PFSK-1 (cell line): ENCODE measurements at regions not wholly inside any gene's neighbourhood (a gene's known extent, or its start where the extent isn't known, plus 50 kb on each side); places are given as distances from the start of the nearest gene placed in this dataset.

ENCODE experiments used
- POLR2AphosphoS5 ChIP-seq: IDR thresholded peaks from 2 replicates; pipeline ENCODE4 v1.6.1; 2012; ENCODE audit warnings: low read depth, mild to moderate bottlenecking, control low read depth, low read length, moderate library complexity
- SIN3A ChIP-seq: IDR thresholded peaks from 2 replicates; pipeline ENCODE4 v1.6.1; 2012; ENCODE audit warnings: mild to moderate bottlenecking, low read length, moderate library complexity, borderline replicate concordance; ENCODE audit not compliant: insufficient read depth
- TAF1 ChIP-seq: IDR thresholded peaks from 2 replicates; pipeline ENCODE4 v1.6.1; 2012; ENCODE audit warnings: low read length, control low read depth, borderline replicate concordance; ENCODE audit not compliant: insufficient read depth

DNA sequence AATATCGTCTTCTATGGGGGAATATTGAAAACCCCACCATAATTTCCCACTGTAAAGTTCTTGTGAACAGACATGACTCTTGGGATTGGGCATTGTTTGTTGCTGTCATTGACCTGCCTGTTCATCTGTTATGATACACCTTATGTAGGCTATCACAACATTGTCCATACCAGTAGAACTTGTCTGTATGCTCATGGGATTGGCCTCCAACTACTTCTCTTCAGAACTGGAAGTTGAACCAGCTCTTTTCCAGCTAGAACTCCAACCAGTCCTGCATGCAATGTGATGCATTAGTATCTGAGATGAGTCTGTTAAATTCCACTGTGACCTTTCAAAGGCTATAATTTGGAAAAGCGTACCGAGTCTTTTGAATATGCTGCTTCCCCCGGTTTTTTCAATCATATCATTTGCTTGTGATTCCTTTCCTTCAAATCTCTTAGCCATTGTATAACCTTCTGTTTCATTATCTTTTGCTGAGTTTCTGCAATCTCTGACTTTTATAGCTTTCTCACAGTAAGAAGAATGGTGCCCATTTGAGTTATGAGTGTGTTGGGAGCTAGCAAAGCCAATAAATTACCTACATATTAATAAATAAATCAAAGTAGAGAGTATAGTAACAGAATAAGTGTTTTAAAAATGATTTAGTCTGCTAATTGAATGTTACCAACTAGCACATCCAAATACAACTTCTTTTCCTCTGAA lies 101.9 kb downstream of the PLK2 start:
- TF ChIP-seq TAF1 (no peak), POLR2AphosphoS5 (no peak), SIN3A (no peak)
